LHCN-M2 (cell line): ENCODE measurements at regions not wholly inside any gene's neighbourhood (a gene's known extent, or its start where the extent isn't known, plus 50 kb on each side); places are given as distances from the start of the nearest gene placed in this dataset.
"Not testable (repeated sequence)": the region's sequence is repeated elsewhere in the genome, so short reads cannot be mapped to it uniquely, and the experiment has no call there.

Experiments
- DNase-seq: peaks from one replicate; pipeline ENCODE4 v3.0.0-alpha.2; 2012; ENCODE audit warnings: low read depth

- DNase-seq: no peak
These were observed 953.0 kb downstream of the KCNA4 start for GRCh38 chr11:29063630-29064361.

- DNase-seq: no peak
These were observed 953.3 kb downstream of the METTL15 start for GRCh38 chr11:29061452-29061851.

- not testable (repeated sequence) for DNase-seq
These were observed 948.3 kb downstream of the METTL15 start for GRCh38 chr11:29056487-29056886.

GRCh38 chr11:29051935-29052334 is 943.7 kb downstream of the METTL15 start:
- DNase-seq: peak; percentile 23

- not testable (repeated sequence) for DNase-seq
These were observed 942.8 kb downstream of the METTL15 start for GRCh38 chr11:29050962-29051361.

GRCh38 chr11:29040489-29040888 is 932.3 kb downstream of the METTL15 start:
- DNase-seq: no peak

GRCh38 chr11:29032384-29033149 is 924.4 kb downstream of the METTL15 start:
- DNase-seq: no peak

- no peak for DNase-seq
These were observed 921.3 kb downstream of the METTL15 start for GRCh38 chr11:29029452-29029851.

- DNase-seq: no peak
These were observed 919.2 kb downstream of the METTL15 start for GRCh38 chr11:29027436-29027835.

GRCh38 chr11:29026286-29026685 is 918.1 kb downstream of the METTL15 start:
- no peak for DNase-seq

- no peak for DNase-seq
These were observed 916.8 kb downstream of the METTL15 start for GRCh38 chr11:29025001-29025400.

GRCh38 chr11:29024386-29024785 is 916.2 kb downstream of the METTL15 start:
- DNase-seq: peak; percentile 93

GRCh38 chr11:29023761-29024160 is 915.6 kb downstream of the METTL15 start:
- DNase-seq: no peak

- DNase-seq: no peak
These were observed 914.5 kb downstream of the METTL15 start for GRCh38 chr11:29022676-29023075.

- peak; percentile 72 for DNase-seq
These were observed 911.9 kb downstream of the METTL15 start for GRCh38 chr11:29019960-29020683.

- DNase-seq: peak; percentile 93
These were observed 910.4 kb downstream of the METTL15 start for GRCh38 chr11:29018631-29019030.

GRCh38 chr11:29017941-29018340 is 909.8 kb downstream of the METTL15 start:
- no peak for DNase-seq

GRCh38 chr11:29012507-29012906 is 904.3 kb downstream of the METTL15 start:
- no peak for DNase-seq

- DNase-seq: no peak
These were observed 901.2 kb downstream of the METTL15 start for GRCh38 chr11:29009426-29009825.

- DNase-seq: no peak
These were observed 900.3 kb downstream of the METTL15 start for GRCh38 chr11:29008481-29008880.

- DNase-seq: no peak
These were observed 898.5 kb downstream of the METTL15 start for GRCh38 chr11:29006668-29007067.

GRCh38 chr11:29005401-29005980 is 897.3 kb downstream of the METTL15 start:
- no peak for DNase-seq
